ENCODE measurements at regions not wholly inside any gene's neighbourhood (a gene's known extent, or its start where the extent isn't known, plus 50 kb on each side); places are given as distances from the start of the nearest gene placed in this dataset.

- TF ChIP-seq EZH2phosphoT487 (IDR thresholded peaks at IDR 0.05; ENCODE audit: borderline replicate concordance) = no peak
- TF ChIP-seq, protein P1, sequence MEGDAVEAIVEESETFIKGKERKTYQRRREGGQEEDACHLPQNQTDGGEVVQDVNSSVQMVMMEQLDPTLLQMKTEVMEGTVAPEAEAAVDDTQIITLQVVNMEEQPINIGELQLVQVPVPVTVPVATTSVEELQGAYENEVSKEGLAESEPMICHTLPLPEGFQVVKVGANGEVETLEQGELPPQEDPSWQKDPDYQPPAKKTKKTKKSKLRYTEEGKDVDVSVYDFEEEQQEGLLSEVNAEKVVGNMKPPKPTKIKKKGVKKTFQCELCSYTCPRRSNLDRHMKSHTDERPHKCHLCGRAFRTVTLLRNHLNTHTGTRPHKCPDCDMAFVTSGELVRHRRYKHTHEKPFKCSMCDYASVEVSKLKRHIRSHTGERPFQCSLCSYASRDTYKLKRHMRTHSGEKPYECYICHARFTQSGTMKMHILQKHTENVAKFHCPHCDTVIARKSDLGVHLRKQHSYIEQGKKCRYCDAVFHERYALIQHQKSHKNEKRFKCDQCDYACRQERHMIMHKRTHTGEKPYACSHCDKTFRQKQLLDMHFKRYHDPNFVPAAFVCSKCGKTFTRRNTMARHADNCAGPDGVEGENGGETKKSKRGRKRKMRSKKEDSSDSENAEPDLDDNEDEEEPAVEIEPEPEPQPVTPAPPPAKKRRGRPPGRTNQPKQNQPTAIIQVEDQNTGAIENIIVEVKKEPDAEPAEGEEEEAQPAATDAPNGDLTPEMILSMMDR (conservative IDR thresholded peaks at IDR 0.05; ENCODE audit: low read length) = no peak
These were observed 411.9 kb upstream of the CCDC54 start for GRCh38 chr3:106965307-106965706.

DNA sequence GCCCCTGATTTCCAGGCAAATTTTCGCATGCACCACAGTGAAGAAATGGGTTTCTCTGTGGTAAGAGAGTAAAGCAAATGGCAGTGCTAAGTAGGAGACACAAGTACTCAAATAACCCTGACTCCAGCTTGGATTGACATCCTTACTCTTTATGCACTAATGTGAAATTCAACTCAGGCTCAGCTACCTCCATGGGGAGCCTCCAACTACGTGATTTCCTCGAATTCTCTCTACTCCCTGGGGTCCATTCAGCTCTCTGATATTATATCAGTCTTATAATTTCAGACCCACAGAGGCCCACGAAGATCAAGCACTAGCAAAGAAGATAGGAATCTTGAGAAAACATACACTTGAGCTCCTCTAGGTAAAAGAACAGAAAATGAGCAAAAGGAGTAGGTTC, 407.6 kb upstream of the CCDC54 start:
- Histone ChIP-seq H3K9me2 (replicated peaks; ENCODE audit: low read depth, low read length) (no peaks in the 10 kb centered on the region), H3K9me3 (ENCODE audit: insufficient read depth, low read depth, low read length) (no peaks in the 10 kb centered on the region), H3K27me3 (ENCODE audit: insufficient read depth, low read length, poor library complexity, severe bottlenecking) (no peaks in the 10 kb centered on the region), H4K20me1 (ENCODE audit: insufficient read depth, low read length, poor library complexity, severe bottlenecking) (no peaks in the 10 kb centered on the region), H3K79me2 (ENCODE audit: insufficient read depth, low read length) (no peaks in the 10 kb centered on the region), H3K4me1 (ENCODE audit: insufficient read depth, low read length, poor library complexity, severe bottlenecking) (peaks cover 8% of the 10 kb centered on the region), H3K4me3 (ENCODE audit: low read length, poor library complexity, severe bottlenecking) (no peak overlapping the region), H3K9ac (ENCODE audit: low read depth, low read length, poor library complexity, severe bottlenecking) (no peak overlapping the region), H3K36me3 (ENCODE audit: insufficient read depth, low read length) (no peaks in the 10 kb centered on the region), H2AFZ (ENCODE audit: low read length) (no peak overlapping the region), H3K4me2 (ENCODE audit: low read depth, low read length, poor library complexity, severe bottlenecking) (no peak overlapping the region), H3F3A (ENCODE audit: low read depth) (no peaks in the 10 kb centered on the region)
- TF ChIP-seq, protein P1 (conservative IDR thresholded peaks at IDR 0.05; ENCODE audit: low read length) = no peak
- no peak for TF ChIP-seq EZH2phosphoT487 (IDR thresholded peaks at IDR 0.05; ENCODE audit: borderline replicate concordance)

More at GRCh38 chr3:106965307-106965706, 411.9 kb upstream of the CCDC54 start:
- Histone ChIP-seq H3K9me2 (replicated peaks; ENCODE audit: low read depth, low read length) (no peaks in the 10 kb centered on the region), H3K27me3 (ENCODE audit: insufficient read depth, low read length, poor library complexity, severe bottlenecking) (no peaks in the 10 kb centered on the region), H4K20me1 (ENCODE audit: insufficient read depth, low read length, poor library complexity, severe bottlenecking) (no peaks in the 10 kb centered on the region), H2AFZ (ENCODE audit: low read length) (peak overlapping the region; percentile 45; the same call in 1 of the 2 replicates), H3K4me2 (ENCODE audit: low read depth, low read length, poor library complexity, severe bottlenecking) (no peak overlapping the region), H3K9ac (ENCODE audit: low read depth, low read length, poor library complexity, severe bottlenecking) (no peak overlapping the region), H3F3A (ENCODE audit: low read depth) (no peaks in the 10 kb centered on the region), H3K9me3 (ENCODE audit: insufficient read depth, low read depth, low read length) (peaks cover 11% of the 10 kb centered on the region; the same call in 1 of the 2 replicates), H3K36me3 (ENCODE audit: insufficient read depth, low read length) (no peaks in the 10 kb centered on the region; the same call in 1 of the 2 replicates), H3K4me3 (ENCODE audit: low read length, poor library complexity, severe bottlenecking) (no peak overlapping the region), H3K79me2 (ENCODE audit: insufficient read depth, low read length) (no peaks in the 10 kb centered on the region), H3K4me1 (ENCODE audit: insufficient read depth, low read length, poor library complexity, severe bottlenecking) (peaks cover 12% of the 10 kb centered on the region)

DNA sequence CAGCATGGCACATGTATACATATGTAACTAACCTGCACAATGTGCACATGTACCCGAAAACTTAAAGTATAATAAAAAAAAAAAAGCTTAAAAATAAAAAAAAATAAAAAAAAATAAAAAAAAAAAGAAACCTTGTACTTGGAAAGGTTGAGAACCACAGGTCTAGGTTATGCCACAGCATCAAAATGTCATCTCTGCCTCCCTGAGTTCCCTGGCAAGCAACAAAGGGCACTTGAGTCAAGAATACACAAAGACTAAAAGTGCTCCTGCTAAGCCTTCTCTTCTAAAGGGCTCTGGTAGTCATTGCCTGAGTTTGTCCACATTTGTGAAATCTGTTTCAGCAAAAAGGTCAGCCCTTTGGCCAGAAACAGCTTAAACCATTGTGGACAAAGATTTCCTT, 395.8 kb upstream of the CCDC54 start:
- H3K9ac ChIP-seq (ENCODE audit: low read depth, low read length, poor library complexity, severe bottlenecking) = no peak overlapping the region
- H3K9me2 ChIP-seq (replicated peaks; ENCODE audit: low read depth, low read length) = no peaks in the 10 kb centered on the region
- H3K36me3 ChIP-seq (ENCODE audit: insufficient read depth, low read length) = no peaks in the 10 kb centered on the region
- no peak overlapping the region for H3K4me2 ChIP-seq (ENCODE audit: low read depth, low read length, poor library complexity, severe bottlenecking)
- no peaks in the 10 kb centered on the region for H3K27me3 ChIP-seq (ENCODE audit: insufficient read depth, low read length, poor library complexity, severe bottlenecking)
- H3K4me1 ChIP-seq (ENCODE audit: insufficient read depth, low read length, poor library complexity, severe bottlenecking) = no peaks in the 10 kb centered on the region
- no peaks in the 10 kb centered on the region for H3K79me2 ChIP-seq (ENCODE audit: insufficient read depth, low read length)
- 0 out of 2 replicates have a peak overlapping the region, but pooled peaks have one; percentile 49 for H2AFZ ChIP-seq (ENCODE audit: low read length)
- TF ChIP-seq EZH2phosphoT487 (IDR thresholded peaks at IDR 0.05; ENCODE audit: borderline replicate concordance) = no peak
- TF ChIP-seq, protein P1 (conservative IDR thresholded peaks at IDR 0.05; ENCODE audit: low read length) = no peak
- H3K4me3 ChIP-seq (ENCODE audit: low read length, poor library complexity, severe bottlenecking) = no peak overlapping the region
- H4K20me1 ChIP-seq (ENCODE audit: insufficient read depth, low read length, poor library complexity, severe bottlenecking) = no peaks in the 10 kb centered on the region
- H3F3A ChIP-seq (ENCODE audit: low read depth) = no peaks in the 10 kb centered on the region
- no peaks in the 10 kb centered on the region for H3K9me3 ChIP-seq (ENCODE audit: insufficient read depth, low read depth, low read length)
